PC-9 (cell line): ENCODE measurements at regions not wholly inside any gene's neighbourhood (a gene's known extent, or its start where the extent isn't known, plus 50 kb on each side); places are given as distances from the start of the nearest gene placed in this dataset.

Experiments used
- EZH2 ChIP-seq: fragments of 200-600 bp; sonication (generic); IDR thresholded peaks from 2 replicates; pipeline ENCODE4 v1.8.0; 2017; ENCODE audit warnings: antibody characterized with exemption, low read depth
- TF ChIP-seq, protein P1 (sequence below): fragments of 200-600 bp; sonication (generic); conservative IDR thresholded peaks from 2 replicates; pipeline ENCODE4 v1.6.1; 2017; ENCODE audit warnings: mixed run types, antibody characterized with exemption, mild to moderate bottlenecking, moderate library complexity

DNA sequence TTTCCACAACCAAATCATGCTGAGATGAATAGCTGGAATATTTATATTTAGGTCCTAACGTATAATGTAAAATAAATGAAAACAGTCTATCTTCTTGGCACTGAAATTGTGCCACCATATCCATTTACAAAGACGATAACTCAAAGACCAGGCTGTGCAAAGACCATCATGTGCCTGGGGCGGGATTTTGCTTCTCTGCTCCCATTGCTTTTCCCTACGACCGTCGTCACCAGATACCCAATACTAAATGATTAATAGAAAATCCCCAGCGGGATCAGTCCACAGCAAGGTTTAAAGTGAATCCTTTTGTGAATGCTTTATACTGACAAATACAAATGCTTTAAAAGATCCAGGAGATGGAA is 194.3 kb upstream of the ARL4C start:
- TF ChIP-seq, protein P1, sequence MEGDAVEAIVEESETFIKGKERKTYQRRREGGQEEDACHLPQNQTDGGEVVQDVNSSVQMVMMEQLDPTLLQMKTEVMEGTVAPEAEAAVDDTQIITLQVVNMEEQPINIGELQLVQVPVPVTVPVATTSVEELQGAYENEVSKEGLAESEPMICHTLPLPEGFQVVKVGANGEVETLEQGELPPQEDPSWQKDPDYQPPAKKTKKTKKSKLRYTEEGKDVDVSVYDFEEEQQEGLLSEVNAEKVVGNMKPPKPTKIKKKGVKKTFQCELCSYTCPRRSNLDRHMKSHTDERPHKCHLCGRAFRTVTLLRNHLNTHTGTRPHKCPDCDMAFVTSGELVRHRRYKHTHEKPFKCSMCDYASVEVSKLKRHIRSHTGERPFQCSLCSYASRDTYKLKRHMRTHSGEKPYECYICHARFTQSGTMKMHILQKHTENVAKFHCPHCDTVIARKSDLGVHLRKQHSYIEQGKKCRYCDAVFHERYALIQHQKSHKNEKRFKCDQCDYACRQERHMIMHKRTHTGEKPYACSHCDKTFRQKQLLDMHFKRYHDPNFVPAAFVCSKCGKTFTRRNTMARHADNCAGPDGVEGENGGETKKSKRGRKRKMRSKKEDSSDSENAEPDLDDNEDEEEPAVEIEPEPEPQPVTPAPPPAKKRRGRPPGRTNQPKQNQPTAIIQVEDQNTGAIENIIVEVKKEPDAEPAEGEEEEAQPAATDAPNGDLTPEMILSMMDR, result no peak
- TF ChIP-seq EZH2, result no peak
